Urothelium cell line (cell line): ENCODE measurements at regions not wholly inside any gene's neighbourhood (a gene's known extent, or its start where the extent isn't known, plus 50 kb on each side); places are given as distances from the start of the nearest gene placed in this dataset.

ENCODE experiments used
- DNase-seq: peaks from one replicate; pipeline ENCODE4 v3.0.0; 2011; ENCODE audit warnings: low spot score, mixed read lengths
- FAIRE-seq: peaks from 2 replicates; lab custom pipeline; 2011; peaks lifted over from hg19 to GRCh38; lab: Jason Lieb, UNC

DNA sequence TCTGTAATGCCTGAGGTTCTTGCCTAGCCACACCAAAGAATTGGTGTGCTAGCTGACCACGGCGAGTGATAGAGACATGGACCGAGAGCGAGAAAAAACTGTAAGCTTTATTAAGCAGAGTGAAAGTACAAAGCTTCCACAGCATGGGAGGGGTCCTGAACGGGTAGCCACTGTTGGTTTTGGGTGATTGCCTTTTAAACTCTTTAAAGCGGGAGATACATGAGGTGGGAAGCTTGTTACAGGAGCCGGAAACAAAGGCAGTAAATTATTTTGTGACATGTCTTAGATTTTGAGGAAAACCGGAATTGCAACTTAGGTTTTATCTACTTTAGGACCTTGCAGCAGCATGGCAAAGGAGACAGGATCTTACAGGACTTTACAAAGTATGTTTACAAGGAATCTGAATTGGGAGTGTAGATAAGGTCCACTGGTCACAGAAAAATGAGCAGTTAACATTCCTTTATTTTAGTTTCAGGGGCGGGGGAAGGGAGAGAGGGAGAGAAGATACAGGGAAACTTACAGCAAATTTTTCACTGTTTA, 252.7 kb upstream of the MBL2 start:
- no peak for DNase-seq
- no peak for FAIRE-seq

DNA sequence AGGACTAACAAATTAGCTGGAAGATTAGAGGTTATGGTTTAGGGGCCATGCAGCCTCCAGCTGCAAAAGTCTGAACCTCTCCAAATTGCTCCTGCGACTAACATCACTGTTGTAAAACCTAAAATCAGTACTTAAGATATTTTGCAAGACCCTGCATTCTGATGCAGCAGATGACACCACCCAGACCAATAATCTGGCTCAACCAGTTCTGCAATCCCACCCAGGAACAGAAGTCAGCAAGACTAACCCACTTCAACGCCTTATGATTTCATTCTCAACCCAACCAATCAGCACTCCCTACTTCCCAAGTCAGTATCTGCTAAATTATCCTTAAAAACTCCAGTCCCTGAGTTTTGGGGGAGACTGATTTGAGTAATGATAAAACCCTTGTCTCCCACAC, 250.8 kb upstream of the MBL2 start:
- no peak for FAIRE-seq
- no peak for DNase-seq

DNA sequence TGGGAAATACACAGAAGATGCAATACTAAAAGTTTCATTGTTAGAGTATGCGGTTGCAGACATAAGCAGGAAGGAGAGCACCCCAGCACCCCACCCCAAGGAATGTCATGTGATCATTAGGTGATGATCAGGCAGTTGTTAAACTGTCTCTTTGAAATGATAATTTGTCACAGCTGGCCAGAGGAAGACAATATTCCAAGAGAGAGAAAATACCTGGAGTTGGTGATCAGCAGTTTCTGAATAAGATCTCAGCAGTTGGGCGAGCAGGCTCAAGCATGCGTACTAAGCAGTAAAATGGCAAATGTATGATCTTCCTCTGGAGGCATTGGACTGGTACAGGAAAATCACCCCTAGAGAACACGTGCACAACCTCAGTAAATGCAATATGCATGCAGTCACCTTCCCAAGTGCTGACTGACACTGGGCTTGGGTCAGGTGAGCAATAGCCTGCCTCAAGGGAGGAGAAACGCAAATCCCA, 250.1 kb upstream of the MBL2 start:
- FAIRE-seq (no peak), DNase-seq (no peak)

DNA sequence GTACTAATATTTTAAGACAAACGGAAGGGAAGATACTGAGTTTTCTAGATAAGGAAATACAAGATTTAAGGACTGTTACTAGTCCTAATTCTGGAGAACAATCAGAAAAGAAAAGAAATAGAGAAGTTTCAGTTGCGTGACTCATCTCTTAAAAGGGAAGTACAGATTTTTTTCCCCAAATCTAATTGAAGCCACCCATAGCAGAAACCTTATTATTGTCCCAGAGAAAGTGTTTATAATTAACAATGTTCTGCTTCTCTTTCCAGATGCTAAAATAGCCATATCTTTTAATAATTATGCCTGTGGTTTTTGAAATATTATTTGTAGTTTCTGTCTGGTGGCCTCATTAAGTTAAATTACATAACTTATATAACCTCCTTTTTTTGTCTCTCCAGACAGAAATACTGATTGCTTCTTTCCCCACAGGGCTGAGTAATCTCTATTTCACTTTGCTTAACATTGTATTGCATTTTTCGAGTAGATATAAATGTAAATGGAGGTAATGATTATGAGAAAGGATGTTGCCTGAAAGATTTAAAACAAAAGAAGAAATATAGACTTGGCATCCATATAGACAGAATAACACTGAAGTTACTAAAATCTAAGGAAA, 240.7 kb upstream of the MBL2 start:
- no peak for DNase-seq

DNA sequence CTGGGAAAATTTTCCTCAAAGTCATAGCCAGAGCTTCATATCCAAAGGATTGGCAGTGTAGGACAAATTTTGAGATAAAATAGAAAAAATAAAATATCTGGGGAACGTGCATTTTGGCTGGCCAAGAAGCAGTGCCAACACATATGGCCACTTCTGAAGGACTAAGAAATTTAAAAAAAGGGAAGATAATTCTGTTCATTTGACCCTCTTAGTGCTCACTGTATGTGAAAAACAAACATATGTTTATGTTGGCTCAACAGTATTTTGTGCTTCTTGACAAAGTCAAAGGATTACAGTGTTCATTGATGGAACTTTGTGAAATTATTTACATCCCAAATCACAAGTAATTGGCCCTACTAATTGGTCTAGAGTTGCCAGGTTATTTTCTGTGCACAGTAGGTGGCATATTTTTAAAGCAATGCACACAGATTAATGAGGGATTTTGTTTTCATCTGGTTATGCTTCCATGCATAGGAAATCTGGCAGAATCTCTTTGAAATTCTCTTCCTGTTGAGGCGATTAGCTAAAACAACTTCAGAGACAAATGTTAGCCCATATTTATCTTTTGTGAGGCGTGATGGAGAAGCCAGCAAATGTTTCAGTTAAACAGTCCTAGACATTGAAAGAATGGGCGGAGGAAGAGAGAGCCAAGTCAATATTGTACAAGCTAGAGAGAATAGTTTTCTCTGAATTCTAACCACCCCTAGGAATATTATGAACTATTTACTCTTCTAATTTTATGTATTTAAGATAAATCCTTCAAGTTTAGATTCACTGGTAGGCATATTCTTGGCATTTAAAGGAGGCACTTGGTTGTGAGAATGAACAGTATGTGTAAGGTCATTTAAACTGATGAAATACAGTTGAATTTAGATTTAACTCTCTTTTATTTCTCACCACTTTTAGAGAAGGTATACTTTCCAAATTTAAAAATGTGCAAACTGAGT, 237.7 kb upstream of the MBL2 start:
- DNase-seq, result no peak
- FAIRE-seq, result no peak

More for the DNA sequence above, 240.7 kb upstream of the MBL2 start:
- no peak for FAIRE-seq

DNA sequence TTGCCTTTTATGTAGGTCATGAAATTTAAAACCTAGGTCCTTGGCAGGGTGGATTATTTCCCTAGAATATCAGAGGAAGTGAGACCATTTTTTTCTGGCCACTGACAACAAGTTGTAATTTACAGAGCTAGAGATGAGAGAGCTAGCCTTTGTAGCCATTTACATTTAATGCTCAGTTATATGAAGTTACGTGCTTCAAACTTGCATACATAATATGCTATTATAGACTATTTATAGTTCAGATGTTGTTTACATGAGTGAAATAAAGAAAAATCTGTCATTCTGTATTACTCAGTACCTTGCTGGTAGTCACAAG, 234.9 kb upstream of the MBL2 start:
- DNase-seq (no peak), FAIRE-seq (no peak)

DNA sequence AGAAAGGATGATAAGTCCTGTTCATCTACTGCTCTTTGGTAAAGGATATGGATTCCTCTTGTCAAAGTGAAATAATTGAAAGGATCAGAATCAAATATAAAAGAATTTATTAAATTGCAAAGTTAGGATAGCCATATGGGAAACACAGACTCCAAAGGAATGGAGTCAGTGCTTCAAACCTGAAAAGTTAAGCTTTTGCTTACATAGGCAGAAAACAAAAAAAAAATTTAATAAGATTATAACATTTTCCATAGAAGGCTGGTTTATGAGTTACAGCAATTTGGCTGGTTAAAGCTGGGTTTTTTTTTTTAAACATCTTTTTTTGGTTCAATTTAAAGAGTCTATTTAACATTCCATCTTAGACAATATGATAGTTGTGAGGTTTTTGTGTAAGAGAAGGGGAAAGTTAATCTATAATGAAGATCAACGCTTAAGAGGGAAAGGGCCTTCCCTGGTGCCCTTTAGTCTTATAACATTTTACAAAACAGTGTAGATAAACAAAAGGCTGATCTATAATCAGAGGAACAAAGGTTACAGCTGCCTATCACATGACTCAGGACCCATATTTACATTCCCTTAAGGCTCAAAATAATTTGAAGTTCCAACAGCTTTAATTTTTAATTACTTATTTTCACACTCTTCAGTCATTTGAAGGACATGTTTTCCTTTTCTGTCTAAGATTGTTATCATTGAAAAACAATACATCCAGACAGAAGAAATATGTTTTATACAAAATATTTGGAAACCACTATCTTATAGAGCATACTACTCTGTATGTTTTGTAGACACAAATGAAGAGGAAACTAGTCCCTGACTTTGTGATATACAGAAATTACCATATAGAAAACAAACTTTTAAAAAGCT, 234.3 kb upstream of the MBL2 start:
- DNase-seq (no peak), FAIRE-seq (no peak)

DNA sequence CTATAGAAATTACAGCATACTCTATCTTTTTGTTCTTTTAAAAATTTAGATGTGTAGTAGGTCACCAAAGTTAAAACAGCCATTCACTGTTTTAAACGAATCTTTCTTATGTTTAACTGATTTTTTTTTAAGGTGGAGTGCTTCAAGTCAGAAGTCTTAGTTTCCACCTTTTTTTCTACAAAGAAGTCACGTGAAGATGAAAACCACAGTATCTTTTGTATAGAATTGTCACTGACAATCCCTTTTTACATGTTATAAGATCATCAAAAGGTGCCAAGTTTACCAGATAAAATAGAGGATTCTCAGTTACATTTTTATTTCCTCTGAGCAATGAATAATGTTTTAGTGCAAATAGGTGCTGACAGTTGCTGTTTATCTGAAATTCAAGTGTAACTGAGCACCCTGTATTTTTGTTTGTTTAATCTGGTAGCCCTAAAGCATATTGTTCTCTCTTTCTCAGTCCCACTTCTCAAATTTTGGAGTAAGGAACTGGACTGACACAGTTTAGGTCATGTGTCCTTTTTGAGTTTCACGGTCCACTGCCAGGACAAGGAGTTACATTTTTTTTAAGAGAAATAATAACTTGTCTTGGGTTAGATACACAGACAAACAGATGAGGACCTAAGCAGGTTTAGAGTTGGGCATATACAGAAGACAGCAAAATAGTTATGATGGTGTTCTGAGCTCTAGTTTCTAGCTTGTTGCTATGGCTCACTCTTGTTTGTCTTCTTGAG, 233.2 kb upstream of the MBL2 start:
- no peak for DNase-seq

DNA sequence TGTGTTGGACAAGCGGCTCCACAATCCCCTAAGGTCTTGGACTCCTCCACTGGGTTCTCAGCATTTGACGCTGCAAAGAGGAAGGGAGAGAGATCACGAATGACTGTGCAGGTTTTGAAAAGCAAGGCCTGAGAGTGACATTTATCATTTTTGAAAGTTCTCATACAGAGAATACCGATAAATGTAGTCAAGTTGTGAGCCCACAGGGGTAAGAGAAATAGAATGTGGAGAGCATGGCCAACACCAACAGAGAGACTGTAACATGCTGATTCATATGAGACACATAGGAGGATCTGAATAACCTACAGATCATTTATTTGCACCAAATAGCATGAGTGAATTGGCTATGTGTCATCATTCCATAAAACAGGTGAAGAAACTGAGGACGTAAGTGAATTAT, 230.5 kb upstream of the MBL2 start:
- no peak for FAIRE-seq
- no peak for DNase-seq

More for the DNA sequence above, 233.2 kb upstream of the MBL2 start:
- FAIRE-seq, result no peak

DNA sequence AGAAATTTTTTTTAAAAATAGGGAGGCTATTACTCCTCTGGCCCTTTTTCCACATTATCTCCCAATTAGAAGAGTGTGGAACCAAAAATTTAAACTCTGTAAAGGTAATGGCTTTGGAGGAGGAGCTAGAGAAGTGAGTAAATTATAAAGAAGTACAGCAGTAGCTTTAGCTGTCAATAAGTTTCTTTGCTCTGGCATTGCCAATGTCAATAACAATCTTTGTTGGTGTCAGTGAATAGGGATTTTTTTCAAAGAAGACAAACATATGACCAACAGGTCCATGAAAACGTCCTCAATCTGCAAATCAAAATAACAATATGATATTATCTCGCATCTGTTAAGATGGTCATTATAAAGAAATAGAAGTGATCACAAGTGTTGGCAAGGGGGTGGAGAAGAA, 227.1 kb upstream of the MBL2 start:
- DNase-seq, result no peak
- no peak for FAIRE-seq

DNA sequence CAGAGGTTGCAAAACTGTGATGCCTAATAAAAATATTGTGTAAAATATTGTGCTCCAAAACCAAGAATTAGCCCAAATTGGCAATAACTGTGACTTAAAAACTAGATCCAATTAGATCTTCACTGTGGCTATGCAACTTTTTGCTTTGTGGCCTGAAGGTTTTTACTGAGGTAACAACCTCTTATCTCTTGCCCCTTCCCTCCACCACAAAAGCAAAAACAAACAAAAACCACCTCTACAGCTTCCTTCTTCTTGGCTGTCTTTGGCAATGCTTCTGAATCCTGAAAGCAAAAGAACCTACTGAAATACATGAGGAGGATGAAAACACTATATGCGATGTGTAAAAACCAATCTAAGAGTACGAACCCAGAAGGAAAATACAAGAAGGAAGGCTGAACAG, 226.7 kb upstream of the MBL2 start:
- DNase-seq, result no peak
- no peak for FAIRE-seq

DNA sequence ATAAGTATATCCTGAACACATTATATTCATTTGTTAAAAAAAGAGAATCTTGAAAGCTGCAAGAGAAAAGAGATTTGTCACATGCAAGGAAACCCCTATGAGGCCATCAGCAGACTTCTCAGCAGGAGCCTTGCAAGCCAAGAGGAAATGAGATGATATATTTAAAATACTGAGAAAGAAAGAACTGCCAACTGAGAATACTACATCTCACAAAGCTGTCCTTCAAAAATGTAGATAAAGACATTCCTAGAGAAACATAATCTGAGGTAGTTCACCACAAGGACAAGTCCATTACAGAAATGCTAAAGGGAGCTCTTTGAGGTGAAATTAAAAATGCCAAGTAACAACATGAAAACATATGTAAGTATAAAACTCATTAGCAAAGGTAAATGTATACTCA, 224.4 kb upstream of the MBL2 start:
- no peak for FAIRE-seq

DNA sequence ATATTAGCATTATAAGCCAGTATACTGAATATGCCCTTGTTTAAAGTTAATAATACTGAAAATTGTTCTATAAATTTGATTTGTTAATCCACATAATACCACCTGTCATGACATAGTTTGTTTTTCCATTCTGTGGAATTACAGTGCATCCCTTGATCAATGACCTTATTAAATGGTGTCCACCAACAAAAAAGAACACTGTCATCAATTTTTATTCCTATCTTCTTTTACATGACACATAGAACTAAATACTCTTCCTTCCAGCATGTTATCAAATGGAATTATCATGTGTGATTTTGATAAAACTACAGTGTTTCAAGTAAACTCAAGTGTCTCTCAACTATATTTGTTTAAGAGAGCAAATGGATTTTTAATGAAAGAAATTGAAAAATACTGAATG, 221.8 kb upstream of the MBL2 start:
- FAIRE-seq, result no peak
- no peak for DNase-seq

More for the DNA sequence above, 224.4 kb upstream of the MBL2 start:
- DNase-seq, result no peak

DNA sequence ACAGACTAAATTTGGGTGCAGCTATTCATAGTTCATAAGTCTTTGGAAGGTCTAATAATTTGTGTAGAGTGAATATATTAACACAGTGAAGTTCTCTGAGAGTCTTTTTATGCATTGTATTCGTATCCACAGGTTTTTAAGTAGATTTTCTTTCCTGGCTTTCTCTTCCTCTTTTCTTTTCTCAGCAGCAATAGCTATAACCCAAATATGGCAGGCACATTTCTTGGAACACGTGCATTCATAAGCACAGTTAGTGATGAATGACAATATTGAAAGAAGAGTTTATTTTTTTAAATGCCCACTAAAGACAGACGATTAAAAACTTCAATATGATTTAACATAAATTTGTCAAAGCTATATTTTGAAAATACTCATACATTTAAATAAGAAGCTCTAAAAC, 220.5 kb upstream of the MBL2 start:
- FAIRE-seq (no peak), DNase-seq (no peak)

DNA sequence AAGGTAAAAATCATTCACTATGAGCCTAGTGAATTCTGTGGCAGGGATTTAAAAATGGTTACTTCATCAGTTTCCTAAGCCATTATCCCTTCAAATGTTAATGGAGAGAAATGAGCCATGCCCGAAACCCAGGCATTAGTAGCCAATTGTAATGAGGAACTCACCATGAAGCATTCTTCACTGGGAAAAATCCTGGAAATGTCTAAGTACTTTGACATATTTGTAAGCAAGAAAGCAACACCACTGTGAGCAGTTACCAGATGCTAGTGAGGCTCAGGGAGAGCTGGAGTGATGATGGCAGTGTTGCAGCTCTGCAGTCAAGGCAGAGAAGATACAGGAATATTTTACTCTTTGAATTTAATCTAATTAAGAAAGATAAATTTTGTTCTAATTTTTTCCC, 220.0 kb upstream of the MBL2 start:
- FAIRE-seq, result no peak
- DNase-seq, result no peak

DNA sequence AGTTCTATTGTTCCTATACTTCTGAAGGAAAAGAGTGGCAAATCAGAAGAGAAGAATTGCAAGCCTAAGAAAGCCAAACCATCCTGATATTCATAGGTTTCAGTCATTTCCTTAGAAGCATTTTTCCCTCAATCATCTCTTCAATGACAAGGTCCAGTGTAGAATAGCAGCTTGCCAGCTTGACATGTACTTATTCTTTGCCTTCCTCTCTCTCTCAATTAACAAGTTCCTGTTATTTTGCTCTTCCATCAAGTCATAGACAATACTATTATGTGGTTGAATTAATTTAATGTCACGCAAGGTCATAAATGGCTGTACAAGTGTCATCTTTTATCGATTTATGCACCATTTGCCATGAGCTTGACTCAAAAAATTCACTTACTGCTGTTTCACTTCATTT, 216.3 kb upstream of the MBL2 start:
- DNase-seq, result no peak
- no peak for FAIRE-seq

DNA sequence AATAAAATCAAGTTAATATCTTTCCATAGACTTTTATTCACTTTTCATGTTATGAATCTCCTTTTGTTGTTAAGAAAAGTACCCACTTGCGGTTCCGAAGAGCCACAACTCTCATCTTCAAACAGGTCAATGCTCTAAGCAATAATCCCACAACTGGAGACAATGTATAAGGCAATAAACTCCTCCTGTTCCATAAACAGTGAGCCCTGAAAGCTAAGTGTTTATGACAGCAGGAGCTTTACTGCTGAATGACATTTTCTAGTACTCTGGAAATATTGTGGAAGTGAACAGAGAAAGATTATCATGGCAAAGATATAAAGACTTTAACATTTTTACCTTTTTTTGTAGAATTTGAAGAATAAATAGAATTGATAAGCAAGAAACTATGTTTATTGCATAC, 213.5 kb upstream of the MBL2 start:
- FAIRE-seq (no peak), DNase-seq (no peak)

DNA sequence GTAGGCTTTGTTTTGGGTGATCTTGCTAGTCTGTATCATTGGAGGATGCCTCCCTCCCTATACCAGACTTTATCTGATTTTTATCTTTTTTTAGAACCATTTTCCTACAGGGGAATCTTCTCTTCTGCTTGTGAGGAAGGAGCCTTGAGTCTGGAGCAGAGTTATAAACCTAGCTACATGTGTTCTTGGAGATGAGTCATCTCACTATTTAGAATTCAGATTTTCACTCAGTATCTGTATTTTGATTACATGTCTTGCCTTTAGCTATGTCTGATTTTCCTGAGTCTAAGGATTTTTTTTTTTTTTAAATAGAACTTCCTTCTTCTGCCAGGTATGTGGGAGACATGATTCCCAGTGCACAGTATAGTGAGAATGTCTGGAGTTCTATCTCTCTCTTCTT, 211.6 kb upstream of the MBL2 start:
- FAIRE-seq (no peak), DNase-seq (no peak)

DNA sequence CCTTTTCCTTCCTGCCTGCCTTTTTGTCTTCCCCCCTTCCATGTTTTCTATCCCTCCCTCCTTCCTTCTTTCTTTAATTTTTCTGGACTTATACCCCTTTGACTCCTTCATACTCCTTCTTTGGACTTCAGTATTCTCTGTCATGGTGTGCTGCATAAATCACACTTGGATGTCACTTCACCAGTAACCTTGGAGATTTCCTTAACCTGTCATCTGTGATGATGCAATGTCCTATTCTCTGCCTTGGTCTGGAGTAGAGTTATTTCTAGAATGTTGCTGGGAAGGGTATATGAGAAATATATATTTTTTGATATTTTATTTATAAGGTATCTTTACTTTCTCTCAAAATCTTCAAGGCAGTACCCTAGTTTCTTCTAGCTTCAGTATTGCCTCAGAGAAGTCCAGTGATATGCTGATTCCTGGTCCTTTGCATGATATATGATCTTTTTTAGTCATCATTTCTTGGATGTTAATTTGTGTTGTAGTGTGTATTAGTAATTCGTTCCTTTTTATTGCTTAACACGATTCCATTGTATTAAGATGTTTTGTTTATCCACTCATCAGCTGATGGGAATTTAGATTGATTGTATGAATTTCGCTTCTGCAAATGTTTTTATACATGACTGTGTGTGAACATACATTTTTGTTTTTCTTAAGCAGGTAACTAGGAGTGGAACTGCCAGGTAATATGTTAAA, 206.9 kb upstream of the MBL2 start:
- no peak for DNase-seq

DNA sequence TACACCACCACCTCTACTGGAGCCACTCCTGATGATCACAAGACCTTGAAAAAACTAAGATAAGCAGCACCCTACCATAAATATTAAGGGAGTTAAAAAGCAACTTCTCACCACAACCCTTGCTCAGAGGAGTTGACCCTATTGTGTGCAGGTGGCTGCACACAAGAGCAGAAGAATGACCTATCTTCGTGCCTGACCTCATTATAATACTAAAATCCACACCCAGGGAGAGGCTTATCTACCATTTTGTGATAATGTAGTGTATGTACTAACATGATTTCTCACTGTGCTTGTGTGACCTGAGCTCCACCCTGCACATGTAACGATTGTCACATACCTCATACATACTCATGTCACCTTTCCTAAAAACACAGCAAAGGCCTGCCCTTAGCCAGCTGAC, 205.0 kb upstream of the MBL2 start:
- DNase-seq (no peak), FAIRE-seq (peak; percentile 53)

More for the DNA sequence above, 206.9 kb upstream of the MBL2 start:
- no peak for FAIRE-seq
